ENCODE measurements at regions not wholly inside any gene's neighbourhood (a gene's known extent, or its start where the extent isn't known, plus 50 kb on each side); places are given as distances from the start of the nearest gene placed in this dataset.

DNA sequence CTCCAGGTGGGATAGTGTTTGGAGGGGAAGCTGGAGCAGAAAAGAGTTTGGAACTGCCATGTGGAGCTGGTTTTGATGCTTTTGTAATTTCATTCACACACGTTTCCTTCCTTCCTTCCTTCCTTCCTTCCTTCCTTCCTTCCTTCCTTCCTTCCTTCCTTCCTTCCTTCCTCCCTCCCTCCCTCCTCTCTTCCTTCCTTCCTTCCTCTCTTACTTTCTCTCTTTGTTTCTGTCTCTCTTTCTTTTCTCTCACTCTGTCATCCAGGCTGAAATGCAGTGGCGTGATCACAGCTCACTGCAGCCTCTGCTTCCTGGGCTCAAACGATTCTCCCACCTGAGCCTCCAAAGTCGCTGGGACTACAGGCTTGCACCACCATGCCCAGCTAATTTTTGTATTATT lies 168.0 kb upstream of the ARID2 start:
- TF ChIP-seq POLR2A (IDR thresholded peaks at IDR 0.05) = no peak
- TF ChIP-seq, protein P1, sequence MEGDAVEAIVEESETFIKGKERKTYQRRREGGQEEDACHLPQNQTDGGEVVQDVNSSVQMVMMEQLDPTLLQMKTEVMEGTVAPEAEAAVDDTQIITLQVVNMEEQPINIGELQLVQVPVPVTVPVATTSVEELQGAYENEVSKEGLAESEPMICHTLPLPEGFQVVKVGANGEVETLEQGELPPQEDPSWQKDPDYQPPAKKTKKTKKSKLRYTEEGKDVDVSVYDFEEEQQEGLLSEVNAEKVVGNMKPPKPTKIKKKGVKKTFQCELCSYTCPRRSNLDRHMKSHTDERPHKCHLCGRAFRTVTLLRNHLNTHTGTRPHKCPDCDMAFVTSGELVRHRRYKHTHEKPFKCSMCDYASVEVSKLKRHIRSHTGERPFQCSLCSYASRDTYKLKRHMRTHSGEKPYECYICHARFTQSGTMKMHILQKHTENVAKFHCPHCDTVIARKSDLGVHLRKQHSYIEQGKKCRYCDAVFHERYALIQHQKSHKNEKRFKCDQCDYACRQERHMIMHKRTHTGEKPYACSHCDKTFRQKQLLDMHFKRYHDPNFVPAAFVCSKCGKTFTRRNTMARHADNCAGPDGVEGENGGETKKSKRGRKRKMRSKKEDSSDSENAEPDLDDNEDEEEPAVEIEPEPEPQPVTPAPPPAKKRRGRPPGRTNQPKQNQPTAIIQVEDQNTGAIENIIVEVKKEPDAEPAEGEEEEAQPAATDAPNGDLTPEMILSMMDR (IDR thresholded peaks at IDR 0.05) = no peak

All from tibial nerve (tissue), 3 donors.